ENCODE measurements at regions not wholly inside any gene's neighbourhood (a gene's known extent, or its start where the extent isn't known, plus 50 kb on each side); places are given as distances from the start of the nearest gene placed in this dataset.
"Not testable (repeated sequence)": the region's sequence is repeated elsewhere in the genome, so short reads cannot be mapped to it uniquely, and the experiment has no call there.

DNA sequence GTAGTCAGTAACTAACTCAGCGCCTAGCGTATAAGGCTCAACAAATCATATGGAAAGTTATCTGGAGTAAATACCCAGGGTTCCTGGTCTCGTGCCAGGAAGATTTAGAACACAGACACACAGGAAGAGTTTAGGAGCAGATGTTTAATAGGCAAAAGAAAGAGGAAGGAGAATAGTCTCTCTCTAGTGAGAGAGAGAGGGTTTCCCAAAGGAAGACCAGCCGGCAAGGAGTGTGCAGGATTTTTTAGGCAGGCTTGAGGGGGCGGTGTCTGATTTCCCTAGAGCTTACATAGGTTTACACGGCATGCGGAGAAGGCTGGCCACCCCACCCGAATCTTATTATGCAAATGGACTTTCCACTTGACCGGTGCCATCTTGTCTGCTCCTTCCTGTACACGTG is 284.0 kb upstream of the FRG1 start:
- Histone ChIP-seq H3K9me1 (ENCODE audit: insufficient read depth, low read length) (no peaks in the 10 kb centered on the region), H2AK9ac (replicated peaks; ENCODE audit: low read depth, low read length, poor library complexity) (no peak overlapping the region), H3K9me3 (ENCODE audit: control insufficient read depth, insufficient read depth, low read length) (peaks cover 5% of the 10 kb centered on the region; the same call in 1 of the 2 replicates), H3K4me2 (ENCODE audit: low read depth, low read length) (no peak overlapping the region), H3K36me3 (ENCODE audit: control insufficient read depth, insufficient read depth, low read length) (no peaks in the 10 kb centered on the region), H2AK5ac (ENCODE audit: low read depth, low read length) (no peak overlapping the region), H3K9ac (ENCODE audit: low read depth, low read length) (no peak overlapping the region), H3K27ac (ENCODE audit: insufficient read depth, low read length) (no peak overlapping the region), H2BK15ac (ENCODE audit: low read depth, low read length) (no peak overlapping the region), H4K91ac (ENCODE audit: insufficient read depth, low read depth, low read length) (no peak overlapping the region), H3K4me3 (ENCODE audit: insufficient read depth, low read depth, low read length) (no peak overlapping the region), H3K79me1 (ENCODE audit: low read depth in 1 of 2, low read length in 2 of 2) (no peaks in the 10 kb centered on the region), H3K14ac (replicated peaks; ENCODE audit: low read depth, low read length) (no peak overlapping the region), H3K27me3 (ENCODE audit: control insufficient read depth, insufficient read depth, low read length) (no peaks in the 10 kb centered on the region), H3K23ac (ENCODE audit: low read depth, low read length) (no peak overlapping the region), H4K8ac (ENCODE audit: low read depth in 2 of 2, low read length in 2 of 2) (no peak overlapping the region), H2BK5ac (ENCODE audit: low read depth, low read length, poor library complexity, severe bottlenecking) (no peak overlapping the region), H3K4me1 (ENCODE audit: control insufficient read depth, insufficient read depth, low read length) (no peaks in the 10 kb centered on the region), H3K18ac (ENCODE audit: low read depth, low read length) (no peak overlapping the region), H2BK20ac (ENCODE audit: low read depth, low read length) (no peak overlapping the region), H4K20me1 (ENCODE audit: insufficient read depth, low read length) (no peaks in the 10 kb centered on the region), H3K56ac (ENCODE audit: extremely low read depth, insufficient read depth, low read length) (no peak overlapping the region), H3K4ac (ENCODE audit: low read depth, low read length) (no peak overlapping the region), H2AFZ (replicated peaks; ENCODE audit: low read length, poor library complexity) (no peak overlapping the region), H4K5ac (ENCODE audit: low read depth, low read length) (no peak overlapping the region), H2BK120ac (ENCODE audit: low read depth, low read length) (no peak overlapping the region)
- no peak for DNase-seq
- dilution Hi-C loops (cut with HindIII; ENCODE audit: low sequenced_read_pairs, unreplicated experiment): no loop called here
- ATAC-seq (ENCODE audit: low read depth): no peak
- BruUV-seq (replicated peaks): no TSS peak
- intact Hi-C loops (cut with micrococcal nuclease): no loop called here
- ChIA-PET CTCF (no interaction called here), POLR2A (ENCODE audit: unreplicated experiment) (no interaction called here)
- TF ChIP-seq RAD21 (IDR thresholded peaks at IDR 0.05; ENCODE audit: low read length): no peak
- no peak for TF ChIP-seq SMC3 (IDR thresholded peaks at IDR 0.05; ENCODE audit: low read depth, low read length)
- no peak for TF ChIP-seq POLR2A (IDR thresholded peaks at IDR 0.05; ENCODE audit: low read depth, low read length)
- TF ChIP-seq, protein P1, sequence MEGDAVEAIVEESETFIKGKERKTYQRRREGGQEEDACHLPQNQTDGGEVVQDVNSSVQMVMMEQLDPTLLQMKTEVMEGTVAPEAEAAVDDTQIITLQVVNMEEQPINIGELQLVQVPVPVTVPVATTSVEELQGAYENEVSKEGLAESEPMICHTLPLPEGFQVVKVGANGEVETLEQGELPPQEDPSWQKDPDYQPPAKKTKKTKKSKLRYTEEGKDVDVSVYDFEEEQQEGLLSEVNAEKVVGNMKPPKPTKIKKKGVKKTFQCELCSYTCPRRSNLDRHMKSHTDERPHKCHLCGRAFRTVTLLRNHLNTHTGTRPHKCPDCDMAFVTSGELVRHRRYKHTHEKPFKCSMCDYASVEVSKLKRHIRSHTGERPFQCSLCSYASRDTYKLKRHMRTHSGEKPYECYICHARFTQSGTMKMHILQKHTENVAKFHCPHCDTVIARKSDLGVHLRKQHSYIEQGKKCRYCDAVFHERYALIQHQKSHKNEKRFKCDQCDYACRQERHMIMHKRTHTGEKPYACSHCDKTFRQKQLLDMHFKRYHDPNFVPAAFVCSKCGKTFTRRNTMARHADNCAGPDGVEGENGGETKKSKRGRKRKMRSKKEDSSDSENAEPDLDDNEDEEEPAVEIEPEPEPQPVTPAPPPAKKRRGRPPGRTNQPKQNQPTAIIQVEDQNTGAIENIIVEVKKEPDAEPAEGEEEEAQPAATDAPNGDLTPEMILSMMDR (conservative IDR thresholded peaks at IDR 0.05; ENCODE audit: low read depth, low read length): no peak
- no peak for TF ChIP-seq MXI1 (IDR thresholded peaks at IDR 0.05; ENCODE audit: borderline replicate concordance, low read depth, low read length)
- TF ChIP-seq MAZ (IDR thresholded peaks at IDR 0.05; ENCODE audit: borderline replicate concordance, low read depth, low read length): no peak
- no peak for TF ChIP-seq CEBPB (IDR thresholded peaks at IDR 0.05; ENCODE audit: low read depth, low read length)
- in situ Hi-C loops (cut with MboI; ENCODE audit: low sequenced_read_pairs): no loop called here
- 0% methylated on average over 1 of the region's 10 CpGs; no CpG with 5 or more reads in 1 of the 2 experiments for WGBS, 2 experiments (ENCODE audit: extremely low coverage in 2 of 2, insufficient read length in 1 of 2)

DNA sequence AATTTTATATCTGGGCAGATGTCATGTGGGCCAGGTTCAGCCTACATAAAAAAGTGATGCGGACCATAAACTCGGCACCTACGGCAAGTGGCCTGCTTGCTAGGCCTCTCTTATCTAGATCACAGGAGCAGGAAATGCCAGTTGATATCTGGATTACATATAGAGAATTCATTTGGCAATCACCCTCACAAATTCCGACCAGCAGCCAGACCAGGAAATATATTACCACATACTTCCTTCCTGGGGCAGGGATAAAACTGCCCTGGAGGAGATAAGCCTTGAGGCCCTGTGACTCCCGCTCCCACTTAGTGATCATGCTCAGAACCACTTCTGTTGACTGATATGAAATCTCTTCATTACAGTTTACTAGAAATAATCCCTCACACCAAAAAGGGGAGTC is 282.4 kb upstream of the FRG1 start:
- H3K56ac ChIP-seq (ENCODE audit: extremely low read depth, insufficient read depth, low read length); BruUV-seq (replicated peaks); H2BK20ac ChIP-seq (ENCODE audit: low read depth, low read length); in situ Hi-C loops (cut with MboI; ENCODE audit: low sequenced_read_pairs); DNase-seq; H3K9me3 ChIP-seq (ENCODE audit: control insufficient read depth, insufficient read depth, low read length); H4K8ac ChIP-seq (ENCODE audit: low read depth in 2 of 2, low read length in 2 of 2); H2AFZ ChIP-seq (replicated peaks; ENCODE audit: low read length, poor library complexity); H2BK5ac ChIP-seq (ENCODE audit: low read depth, low read length, poor library complexity, severe bottlenecking); H3K4ac ChIP-seq (ENCODE audit: low read depth, low read length); ATAC-seq (ENCODE audit: low read depth); H3K4me3 ChIP-seq (ENCODE audit: insufficient read depth, low read depth, low read length); H3K27ac ChIP-seq (ENCODE audit: insufficient read depth, low read length); H2BK15ac ChIP-seq (ENCODE audit: low read depth, low read length); H2AK5ac ChIP-seq (ENCODE audit: low read depth, low read length); CTCF ChIA-PET; H3K9me1 ChIP-seq (ENCODE audit: insufficient read depth, low read length); H3K27me3 ChIP-seq (ENCODE audit: control insufficient read depth, insufficient read depth, low read length); H2BK120ac ChIP-seq (ENCODE audit: low read depth, low read length); H4K91ac ChIP-seq (ENCODE audit: insufficient read depth, low read depth, low read length); H3K4me2 ChIP-seq (ENCODE audit: low read depth, low read length); H3K4me1 ChIP-seq (ENCODE audit: control insufficient read depth, insufficient read depth, low read length); H3K9ac ChIP-seq (ENCODE audit: low read depth, low read length); H4K20me1 ChIP-seq (ENCODE audit: insufficient read depth, low read length); intact Hi-C loops (cut with micrococcal nuclease); H3K23ac ChIP-seq (ENCODE audit: low read depth, low read length); dilution Hi-C loops (cut with HindIII; ENCODE audit: low sequenced_read_pairs, unreplicated experiment); H3K36me3 ChIP-seq (ENCODE audit: control insufficient read depth, insufficient read depth, low read length); H3K18ac ChIP-seq (ENCODE audit: low read depth, low read length); H4K5ac ChIP-seq (ENCODE audit: low read depth, low read length); H2AK9ac ChIP-seq (replicated peaks; ENCODE audit: low read depth, low read length, poor library complexity); H3K14ac ChIP-seq (replicated peaks; ENCODE audit: low read depth, low read length); H3K79me1 ChIP-seq (ENCODE audit: low read depth in 1 of 2, low read length in 2 of 2); POLR2A ChIA-PET (ENCODE audit: unreplicated experiment): not testable (repeated sequence)
- WGBS, 2 experiments (ENCODE audit: extremely low coverage in 2 of 2, insufficient read length in 1 of 2): no CpG with 5 or more reads among the region's 5 CpGs

Data from IMR-90 (cell line).